ENCODE measurements at regions not wholly inside any gene's neighbourhood (a gene's known extent, or its start where the extent isn't known, plus 50 kb on each side); places are given as distances from the start of the nearest gene placed in this dataset.

DNA sequence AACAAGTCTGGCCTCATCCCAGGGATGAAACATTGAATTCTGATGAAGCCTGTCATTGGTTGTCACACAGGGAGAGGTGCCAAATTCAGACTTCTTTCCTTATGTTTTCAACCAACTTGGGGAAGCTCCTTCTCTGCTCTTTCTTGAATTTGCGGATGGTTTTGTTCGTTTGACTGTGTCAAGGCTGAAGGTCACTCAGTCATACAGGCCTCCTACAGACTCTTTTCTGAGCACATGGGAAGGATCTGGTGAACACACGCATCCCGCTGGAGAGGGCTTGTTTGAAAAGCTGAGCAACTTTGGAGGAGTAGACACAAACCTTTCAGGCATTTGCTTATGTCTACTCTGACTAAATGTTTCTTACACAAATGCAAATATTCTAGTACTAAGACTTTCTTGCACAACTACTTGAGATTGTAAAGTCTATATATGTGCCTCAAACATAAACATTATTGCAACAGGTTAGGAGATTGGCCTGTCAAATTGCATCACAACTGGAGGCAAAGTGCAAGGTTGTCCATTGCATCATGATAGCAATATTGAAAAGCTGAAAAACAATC is 151.5 kb upstream of the NR3C1 start:
- DNase-seq, result no peak

DNA sequence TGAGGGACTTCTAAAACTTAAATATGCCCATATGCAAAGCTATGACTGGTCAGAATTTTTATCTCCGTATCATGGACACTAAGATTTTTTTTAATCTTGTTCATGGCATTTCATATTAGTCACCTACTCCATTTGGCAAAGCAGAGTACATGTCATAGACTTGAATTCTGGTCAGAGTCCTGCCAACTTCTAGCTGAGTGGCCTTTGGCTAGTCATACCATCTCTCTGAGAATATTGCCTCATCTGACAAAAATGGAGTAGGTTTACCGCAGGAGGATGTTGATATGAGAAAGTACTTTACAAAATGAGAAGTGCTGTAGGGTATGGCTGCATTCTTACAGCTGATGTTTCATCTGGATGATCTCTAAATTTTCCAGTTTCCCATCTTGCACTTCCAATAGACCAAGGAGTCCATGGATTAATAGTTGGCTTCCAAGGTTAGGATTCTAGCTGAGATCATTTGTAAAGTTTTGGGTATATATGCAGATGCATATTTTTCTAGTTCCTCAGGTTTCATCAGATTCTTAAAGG is 150.8 kb upstream of the NR3C1 start:
- DNase-seq, result no peak

DNA sequence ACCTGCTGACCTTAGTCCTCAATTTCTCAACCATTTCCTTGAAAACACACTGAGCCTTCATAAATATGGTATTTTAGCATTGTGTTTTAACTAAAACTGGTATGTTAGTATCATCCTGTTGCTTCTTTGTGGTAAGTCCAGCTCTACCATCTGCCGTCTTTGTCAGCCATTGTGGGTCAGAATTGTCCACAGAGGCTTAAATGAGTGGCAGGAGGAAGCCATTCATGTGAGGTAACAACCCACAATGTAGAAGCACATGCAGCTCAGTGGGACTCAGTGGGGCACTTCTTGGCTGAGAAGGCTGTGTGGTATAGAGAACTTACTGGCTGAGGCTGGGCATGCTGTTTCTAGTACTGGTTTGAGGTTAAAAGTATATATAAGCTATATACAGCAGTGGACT is 149.2 kb upstream of the NR3C1 start:
- no peak for DNase-seq

DNA sequence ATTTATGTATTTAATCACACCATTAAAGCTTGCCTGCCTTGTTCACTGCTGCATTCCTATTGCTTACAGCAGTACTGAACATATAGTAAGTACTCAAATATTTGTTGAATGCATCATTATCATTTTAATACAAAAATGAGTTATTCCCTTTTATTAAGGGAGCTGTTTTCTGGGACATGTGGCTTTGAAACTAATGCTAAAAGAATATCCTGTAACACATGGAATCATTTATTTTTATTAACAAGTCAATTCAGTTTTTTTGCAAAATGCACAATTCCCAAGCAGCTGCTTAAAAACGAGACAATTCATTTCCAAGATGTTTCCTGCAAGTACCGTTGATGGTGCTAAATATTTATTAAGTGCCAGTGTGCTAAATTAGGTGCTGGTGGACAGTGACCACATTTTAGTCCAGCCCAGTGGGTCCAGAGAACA is 148.3 kb upstream of the NR3C1 start:
- no peak for DNase-seq

DNA sequence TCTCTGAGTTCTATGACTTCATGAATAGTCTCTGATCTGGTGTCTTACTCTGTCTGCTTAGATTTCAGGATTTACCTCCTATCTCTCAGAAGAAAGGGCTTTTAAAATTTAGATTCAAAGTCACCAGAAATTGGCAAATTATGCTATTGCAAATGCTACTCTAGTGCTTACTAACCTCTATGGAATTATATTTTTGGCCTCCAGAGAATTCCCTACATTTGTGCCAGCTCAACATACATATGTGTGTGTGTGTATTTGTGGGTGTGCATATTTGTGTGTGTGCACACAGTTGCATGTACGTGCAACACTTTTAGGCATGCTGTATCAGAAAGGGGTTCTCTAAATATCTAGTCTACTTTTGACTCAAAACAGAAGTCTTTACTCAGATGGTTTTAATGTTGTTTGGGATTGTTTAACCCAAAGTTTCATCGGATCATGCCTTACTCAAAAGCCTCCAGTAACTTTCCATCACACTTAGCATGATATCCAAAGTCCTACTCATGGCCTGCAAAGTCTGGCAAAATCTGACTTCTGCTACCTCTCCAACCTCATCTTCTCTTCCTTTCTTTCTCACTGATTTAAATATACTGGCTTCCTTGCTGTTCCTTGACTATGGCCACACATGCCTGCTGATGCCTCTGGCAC is 147.6 kb upstream of the NR3C1 start:
- DNase-seq, result no peak

DNA sequence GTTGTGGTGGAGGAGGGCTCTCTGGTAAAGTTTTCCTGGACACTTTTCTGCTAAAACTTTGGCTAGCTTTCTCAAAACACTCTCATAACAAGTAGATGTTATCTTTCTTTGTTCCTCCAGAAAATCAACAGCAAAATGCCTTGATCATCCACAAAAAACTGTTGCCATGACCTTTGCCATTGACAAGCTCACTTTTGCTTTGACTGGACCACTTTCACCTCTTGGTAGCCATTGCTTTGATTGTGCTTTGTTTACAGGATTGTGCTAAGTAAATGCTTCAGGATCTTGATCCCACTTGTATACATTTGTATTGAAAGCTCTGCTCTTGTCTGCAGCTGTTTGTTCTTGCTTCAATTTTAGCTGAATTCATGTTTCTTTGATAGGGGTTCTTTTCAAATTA is 143.9 kb upstream of the NR3C1 start:
- no peak for DNase-seq

GRCh38 chr5:143546394-143546793 is 142.9 kb upstream of the NR3C1 start:
- DNase-seq, result no peak

GRCh38 chr5:143544606-143545005 is 141.1 kb upstream of the NR3C1 start:
- DNase-seq, result no peak

- no peak for DNase-seq
These were observed 140.1 kb upstream of the NR3C1 start for GRCh38 chr5:143543358-143544255.

DNA sequence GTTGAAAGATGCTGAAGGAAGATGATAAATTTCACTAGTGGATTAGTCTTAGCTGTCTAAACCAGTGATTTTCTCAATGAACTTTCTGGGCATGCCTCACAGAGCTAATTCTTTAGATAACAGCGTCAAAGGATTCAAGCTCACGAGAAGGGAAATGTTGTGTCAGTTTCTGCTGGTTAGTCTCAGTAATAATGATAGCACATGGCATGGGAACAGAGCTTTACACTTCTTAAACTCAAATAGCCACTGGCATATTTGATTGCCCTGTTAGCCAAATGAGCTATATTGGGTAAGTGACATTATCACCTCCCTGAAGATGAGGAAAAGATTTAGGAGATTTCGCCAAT is 139.3 kb upstream of the NR3C1 start:
- no peak for DNase-seq

DNA sequence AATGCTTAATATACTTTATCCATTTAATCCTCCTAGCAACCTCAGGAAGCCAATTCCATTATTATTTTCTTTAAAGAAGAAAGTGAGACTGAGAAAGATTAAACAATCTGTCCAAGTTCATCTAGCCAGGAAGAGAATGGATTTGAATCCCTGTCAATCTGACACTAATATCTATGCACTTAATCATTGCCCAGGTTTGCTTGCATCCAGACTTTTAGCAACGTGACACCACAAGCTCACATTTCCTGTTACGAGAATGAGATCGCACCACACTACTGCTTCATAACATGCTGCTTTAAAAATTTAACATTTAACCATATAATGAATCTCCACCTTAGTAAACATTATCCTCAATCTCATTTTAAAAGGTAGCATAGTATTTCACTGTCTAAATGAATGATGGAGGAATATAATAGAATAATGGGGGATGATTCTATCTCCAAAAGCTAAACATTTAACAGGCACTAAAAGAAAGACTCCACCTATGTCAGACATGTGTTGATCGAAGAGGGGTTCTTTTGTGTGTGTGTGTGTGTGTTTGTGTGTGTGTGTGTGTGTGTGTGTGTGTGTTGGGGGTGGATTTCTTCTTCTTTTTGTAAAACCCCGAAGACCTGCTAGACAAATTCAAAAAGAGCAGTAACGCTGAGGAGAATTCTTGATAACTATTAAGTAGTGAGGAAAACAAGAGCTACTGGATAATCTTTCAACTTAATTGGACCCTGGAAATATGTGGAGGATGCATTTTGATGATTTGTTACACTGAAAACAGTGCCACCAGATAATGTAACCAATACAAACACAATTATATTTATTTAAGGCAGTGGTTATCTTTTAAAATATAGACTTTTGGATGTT is 138.7 kb upstream of the NR3C1 start:
- no peak for DNase-seq

DNA sequence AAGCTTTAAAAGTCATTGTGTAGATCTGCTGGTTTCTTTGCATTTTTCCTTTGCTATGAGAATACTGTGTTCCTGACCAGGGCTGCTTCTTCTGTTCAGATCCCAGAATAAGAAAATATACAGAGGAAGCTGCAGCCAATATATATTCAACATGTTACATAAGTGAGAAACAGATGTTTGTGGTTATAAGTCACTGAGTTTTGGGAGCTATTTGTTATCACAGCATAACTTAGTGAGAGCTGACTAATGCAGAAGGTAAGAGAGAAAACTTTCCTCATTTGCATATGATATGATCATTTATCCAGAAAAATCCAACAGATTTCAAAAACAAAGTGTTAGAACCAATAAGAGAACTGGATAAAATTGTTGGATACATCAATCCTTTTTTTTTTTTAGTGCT is 136.3 kb upstream of the NR3C1 start:
- no peak for DNase-seq

DNA sequence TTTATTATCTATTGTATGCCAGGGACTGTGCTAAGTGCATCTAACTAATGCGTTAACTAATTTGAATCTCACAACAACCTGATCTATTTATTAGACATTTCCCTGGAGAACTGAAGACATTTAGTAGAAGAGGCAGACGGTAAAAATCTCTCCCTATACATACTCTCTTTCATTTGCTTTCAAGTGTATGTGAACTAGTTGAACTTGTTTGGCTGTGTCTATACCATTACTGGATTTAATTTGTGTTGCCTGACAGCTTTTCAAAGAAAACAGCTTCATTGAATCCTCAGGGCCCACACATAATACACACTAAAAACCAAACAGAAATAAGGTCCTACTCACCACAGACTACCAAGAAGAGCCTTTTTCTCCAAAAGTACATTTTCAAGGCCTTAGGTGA is 133.6 kb upstream of the NR3C1 start:
- no peak for DNase-seq

GRCh38 chr5:143536364-143536763 is 132.9 kb upstream of the NR3C1 start:
- no peak for DNase-seq

DNA sequence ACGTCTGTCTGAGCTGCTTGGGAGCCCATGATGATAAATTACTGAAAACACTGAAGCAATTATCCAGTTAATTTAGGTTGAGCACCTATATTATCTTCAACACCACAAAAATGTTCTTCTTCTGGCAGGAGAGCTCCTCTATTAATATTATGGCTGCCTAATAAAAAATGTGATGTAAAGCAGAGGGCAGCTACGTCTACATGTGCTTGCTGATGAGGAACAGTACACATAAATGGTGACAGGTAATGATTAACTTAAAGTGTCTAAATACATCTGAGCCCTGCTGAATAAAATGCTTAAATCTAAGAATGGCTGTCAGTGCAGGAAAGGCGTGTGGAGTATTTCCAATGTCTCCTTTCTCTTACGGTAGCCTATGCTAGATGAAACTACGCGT is 131.3 kb upstream of the NR3C1 start:
- no peak for DNase-seq

- DNase-seq, result no peak
These were observed 130.7 kb upstream of the NR3C1 start for GRCh38 chr5:143533978-143534760.

DNA sequence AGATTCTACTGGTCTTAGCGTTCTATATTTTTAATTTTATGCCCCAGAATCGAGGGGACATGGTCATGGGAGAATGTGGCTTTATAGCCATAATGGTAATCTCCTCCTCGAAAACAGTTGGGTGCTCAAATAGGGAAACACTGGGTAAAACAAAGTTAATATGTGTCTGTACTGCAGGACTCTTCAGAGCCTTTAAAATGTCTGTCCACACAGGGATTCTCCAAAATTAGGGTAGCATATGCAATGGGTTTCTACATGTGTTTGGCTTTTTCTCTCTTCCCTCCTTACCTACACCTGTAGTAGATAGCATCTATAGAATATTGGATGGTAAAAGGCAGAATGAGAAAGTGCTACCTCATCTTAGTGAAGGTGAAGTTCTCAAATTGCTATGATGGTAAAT is 130.0 kb upstream of the NR3C1 start:
- no peak for DNase-seq

DNA sequence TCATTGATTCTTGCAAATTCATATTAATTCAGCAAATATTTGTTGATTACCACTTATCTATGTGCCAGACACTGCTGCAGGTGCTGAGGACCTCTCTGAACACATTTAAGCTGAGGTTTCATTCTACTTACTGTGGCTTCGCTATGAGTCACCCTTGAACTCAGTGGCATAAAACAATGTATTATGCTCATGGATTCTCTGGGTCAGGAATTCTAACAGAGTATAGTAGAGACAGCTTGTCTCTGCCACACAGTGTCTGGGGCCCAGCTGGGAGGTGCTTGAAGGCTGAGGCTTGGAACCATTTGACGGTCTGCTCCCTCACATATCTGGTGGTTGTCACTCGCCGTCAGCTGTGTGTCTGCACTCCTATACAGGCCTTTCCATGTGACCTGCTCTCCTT is 124.3 kb upstream of the NR3C1 start:
- DNase-seq, result no peak

DNA sequence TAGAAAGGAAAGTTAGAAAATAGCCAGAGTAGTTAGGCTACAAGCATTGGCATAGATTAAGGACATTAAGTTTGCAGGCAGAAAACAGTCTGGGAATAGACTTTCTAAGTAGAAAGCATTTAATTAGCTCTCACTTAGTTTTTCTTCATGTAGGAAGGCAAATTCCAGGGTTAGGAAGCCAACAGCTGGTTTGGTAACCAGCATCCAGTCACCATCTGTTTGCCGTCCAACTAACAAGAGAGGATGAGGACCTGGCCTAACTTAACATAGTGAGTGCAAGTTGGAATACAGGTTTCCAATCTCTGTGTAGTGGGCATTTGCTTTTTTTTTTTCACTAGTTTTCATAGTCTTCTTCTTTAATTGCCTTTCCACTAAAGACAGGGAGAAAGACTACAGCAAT is 121.7 kb upstream of the NR3C1 start:
- DNase-seq, result peak; percentile 69

DNA sequence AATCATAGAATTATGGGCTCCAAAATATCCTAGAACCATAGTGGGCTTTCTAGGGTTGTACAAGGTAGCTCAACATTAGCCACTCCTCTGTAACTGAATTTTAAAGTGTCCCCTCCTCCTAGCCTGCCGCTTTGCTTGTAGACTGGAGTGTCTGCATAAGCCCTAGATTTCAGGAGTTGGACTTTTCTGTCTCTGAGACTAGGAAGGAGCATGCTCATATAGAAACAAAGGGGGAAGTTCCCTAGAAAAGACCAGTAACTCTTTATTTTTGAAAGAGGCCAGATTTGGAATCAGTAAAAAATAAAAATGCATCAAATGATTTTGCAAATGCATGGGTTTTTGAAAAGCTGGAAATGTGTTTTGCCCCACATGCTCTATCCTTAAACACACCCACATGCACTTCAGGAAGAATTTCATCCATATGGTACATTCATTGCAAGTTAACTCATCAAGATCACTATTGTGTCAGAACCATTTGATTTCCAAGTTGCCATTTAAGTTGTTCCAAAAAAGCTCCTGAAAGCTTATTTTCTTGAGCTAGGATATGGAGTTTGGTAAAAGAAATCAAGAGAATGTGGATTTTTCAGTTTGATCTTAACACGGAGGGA is 121.0 kb upstream of the NR3C1 start:
- DNase-seq, result peak; percentile 50

DNA sequence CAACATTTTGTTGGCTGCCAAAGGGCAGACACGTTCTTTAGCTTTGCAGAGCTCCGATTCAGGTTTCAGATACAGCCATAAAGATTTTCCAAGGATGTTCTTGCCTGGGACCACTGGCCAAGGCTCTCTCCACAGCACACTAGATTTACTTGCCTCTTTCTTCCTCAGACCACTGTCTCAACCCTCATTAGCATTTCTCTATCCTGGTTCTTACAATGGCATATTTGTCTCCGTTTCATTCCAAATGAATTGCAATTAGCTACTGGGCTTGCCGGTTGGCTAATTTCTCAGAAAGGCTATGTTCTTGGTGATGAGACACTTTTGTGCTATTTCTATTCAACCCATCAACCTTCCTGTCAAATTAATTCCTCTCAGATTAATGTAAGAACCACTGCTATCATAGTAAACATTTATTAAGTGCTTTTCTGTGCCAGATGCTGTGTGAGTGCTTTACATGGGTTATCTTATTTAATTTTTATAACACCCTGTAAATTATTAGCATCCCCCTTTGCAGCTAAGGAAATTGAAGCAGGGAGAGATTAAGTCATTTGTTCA is 118.4 kb upstream of the NR3C1 start:
- no peak for DNase-seq

- DNase-seq, result no peak
These were observed 117.7 kb upstream of the NR3C1 start for GRCh38 chr5:143521141-143521540.
